ENCODE measurements at regions not wholly inside any gene's neighbourhood (a gene's known extent, or its start where the extent isn't known, plus 50 kb on each side); places are given as distances from the start of the nearest gene placed in this dataset.
A peak's percentile ranks its signal among the peaks of the same experiment; 100 is the strongest.
"Not testable (repeated sequence)": the region's sequence is repeated elsewhere in the genome, so short reads cannot be mapped to it uniquely, and the experiment has no call there.

GRCh38 chr19:56949626-56950025, 109.1 kb upstream of the PEG3 start:
- no peak for DNase-seq

DNA sequence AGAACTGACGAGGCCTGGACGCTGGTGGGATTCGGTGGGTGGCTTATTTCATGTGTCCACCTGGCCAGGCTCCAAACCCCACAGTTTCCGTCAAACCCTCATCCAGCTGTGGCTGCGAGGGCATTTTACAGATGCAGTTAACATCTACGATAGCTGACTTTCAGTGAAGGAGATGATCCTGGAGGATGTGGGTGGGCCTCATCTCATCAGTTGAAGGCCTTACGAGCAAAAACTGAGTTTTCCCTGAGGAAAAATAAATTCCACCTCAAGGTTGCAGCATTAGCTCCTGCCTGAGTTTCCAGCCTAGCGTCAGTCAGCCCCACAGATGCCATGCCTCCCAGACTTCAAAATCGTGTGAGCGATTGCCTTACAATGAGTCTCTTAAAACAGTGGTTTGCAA, 111.1 kb upstream of the PEG3 start:
- no peak for DNase-seq

GRCh38 chr19:56953470-56953869, 112.9 kb upstream of the PEG3 start:
- no peak for DNase-seq

- DNase-seq = no peak
Measured at GRCh38 chr19:56955637-56956216, 115.2 kb upstream of the PEG3 start.

DNA sequence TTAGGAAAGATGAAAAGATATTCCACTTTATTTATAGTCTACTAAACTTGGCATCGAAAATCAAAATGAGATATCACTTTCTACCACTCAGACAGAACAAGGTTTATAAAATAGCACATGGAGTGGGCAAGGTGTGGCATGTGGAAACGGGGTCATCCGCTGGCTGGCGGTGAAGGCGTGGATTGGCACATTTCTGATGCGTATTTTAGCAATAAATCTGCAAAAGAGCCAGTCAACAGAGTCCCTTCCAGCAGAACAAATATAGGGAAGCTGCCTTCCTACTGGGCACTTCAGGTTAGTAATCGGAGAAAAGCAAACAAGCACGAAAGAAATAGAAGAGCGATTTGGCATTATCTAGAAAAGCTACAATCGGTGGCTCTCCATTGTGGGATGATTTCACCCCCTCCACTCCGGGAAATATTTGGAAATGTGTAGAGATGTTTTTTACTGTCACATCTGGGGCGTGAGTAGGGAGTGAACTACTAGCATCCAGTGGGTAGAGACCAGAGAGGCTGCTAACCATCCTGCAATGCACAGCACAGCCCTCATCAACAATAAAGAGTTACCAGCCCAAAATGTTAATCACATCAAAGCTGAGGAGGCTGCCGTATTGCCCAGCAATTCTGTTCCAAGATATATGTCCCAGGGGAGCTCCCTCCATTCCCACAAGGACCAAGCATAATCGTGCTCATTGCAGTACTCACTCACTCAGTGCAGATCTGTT, 116.1 kb upstream of the PEG3 start:
- DNase-seq = no peak

GRCh38 chr19:56959205-56959604, 118.7 kb upstream of the PEG3 start:
- DNase-seq = no peak

DNA sequence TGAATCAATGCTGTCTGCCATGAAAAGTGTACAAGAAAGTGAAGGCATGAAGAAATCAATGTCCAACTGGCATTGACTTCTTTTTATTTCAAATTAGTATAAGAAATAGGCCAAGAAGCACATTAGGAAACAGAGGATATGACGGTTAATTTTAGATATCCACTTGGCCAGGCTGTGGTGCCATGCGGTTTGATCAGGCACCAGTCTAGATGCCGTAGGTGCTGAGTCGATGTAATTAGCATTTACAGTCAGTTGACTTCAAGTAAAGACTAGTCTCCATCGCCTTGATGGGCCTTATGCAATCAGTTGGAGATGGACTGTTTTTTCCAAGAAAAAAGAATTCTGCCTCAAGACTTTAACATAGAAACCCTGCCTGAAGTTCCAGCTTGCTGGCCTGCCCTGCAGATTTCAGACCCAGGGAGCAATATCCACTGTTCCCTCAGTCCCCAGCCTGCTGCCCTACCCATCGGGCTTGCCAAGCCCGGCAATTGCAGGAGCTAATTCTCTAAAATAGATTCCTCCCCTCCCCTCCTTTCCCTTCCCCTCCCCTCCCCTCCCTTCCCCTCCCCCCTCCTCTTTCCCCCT, 120.5 kb upstream of the PEG3 start:
- DNase-seq = no peak

DNA sequence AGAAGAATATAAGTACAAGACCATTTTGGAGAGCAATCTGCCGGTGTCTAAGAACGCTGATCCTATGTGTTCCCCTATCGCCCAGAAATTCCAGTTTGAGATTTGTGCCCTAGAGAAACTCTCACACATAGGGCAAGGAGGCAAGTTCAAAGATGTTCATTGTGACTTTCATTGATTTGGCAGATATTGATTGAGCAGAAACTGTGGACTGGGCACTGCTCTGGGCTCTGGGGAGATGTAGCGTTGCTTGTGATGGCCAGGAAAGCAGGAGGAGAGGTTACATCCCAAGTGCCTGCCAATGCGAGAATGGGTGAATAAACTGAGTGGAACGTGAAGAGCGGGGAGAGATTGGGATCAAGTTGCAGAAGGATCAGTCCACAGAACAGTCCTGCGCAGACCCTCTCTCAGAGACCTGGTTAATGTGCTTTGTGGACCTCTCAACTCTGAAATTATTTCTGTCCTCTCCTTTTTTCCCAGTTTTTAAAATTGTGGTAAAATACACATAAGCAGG, 123.9 kb upstream of the PEG3 start:
- DNase-seq = no peak

DNA sequence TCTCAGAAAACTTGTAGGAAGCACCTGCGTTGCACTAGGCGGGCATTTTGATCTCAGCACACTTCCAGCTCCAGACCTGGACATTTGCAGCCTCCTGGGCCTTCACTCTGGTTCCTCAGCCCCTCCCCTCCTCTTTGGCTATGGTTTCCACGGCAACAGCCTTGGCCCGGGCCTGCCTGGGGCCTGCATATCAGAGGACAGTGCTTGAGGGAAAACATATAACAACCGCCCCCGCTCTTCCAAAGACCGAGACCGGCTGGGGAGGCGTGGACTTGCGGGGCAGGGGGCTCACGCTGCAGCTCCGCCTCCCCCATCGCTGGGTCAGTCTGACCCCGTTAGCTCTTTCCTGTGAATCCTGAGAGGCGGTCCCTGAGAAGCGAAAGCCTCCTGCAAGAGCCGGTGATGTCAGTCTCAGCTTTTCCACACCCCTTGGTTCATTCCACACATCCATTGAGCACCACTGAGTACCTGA, 125.7 kb upstream of the PEG3 start:
- DNase-seq = no peak

GRCh38 chr19:56966697-56967299, 126.3 kb upstream of the PEG3 start:
- DNase-seq = no peak

DNA sequence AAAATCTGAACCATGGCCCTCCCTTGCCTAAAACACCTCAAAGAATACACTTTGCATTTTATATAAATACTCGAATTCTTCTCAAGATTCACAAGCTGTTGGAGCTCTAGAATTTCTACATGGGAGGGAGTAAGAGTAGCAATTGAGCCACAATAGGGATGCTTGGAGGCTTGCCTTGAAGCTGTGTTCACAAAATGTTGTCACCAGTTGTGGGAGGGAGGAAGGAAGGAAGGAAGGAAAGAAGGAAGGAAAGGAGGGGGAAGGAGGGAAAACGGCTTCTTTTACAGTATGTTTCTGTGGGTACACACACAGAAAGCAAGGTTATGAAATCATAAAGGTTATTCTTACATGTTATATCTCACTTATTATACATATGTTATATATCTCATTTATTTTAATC, 128.6 kb upstream of the PEG3 start:
- no peak for DNase-seq

- no peak for DNase-seq
Measured at GRCh38 chr19:56969759-56970178, 129.2 kb upstream of the PEG3 start.

GRCh38 chr19:56971230-56971629, 130.7 kb upstream of the PEG3 start:
- no peak for DNase-seq

DNA sequence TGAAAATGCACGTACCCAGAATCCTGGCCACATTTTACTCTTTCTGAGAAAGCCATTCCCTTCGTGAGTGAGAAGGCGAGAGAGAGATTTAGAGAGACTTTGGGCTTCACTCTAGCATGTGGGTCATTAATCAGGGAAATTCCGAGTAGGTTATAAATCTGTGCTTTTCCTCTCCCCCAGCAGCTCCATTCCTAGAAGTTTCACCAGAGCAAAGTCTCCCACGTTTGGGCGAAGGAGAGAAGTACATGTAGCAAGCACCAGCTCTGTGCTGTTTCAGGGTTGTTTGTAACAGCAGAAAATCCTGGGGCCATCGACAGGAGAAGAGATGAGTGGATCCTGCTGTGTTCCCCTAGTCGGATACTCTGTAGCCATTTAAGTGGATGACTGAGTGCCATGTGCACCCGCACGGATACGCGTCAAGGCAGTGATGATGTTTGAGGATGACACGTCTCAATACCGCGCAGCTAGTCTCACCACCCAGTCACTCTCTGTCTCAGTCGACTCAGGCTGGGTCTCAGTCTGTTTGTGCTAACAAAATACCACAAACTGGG, 131.8 kb upstream of the PEG3 start:
- DNase-seq = no peak

- peak; percentile 30 for DNase-seq
Measured at GRCh38 chr19:56973713-56974555, 133.4 kb upstream of the PEG3 start.

DNA sequence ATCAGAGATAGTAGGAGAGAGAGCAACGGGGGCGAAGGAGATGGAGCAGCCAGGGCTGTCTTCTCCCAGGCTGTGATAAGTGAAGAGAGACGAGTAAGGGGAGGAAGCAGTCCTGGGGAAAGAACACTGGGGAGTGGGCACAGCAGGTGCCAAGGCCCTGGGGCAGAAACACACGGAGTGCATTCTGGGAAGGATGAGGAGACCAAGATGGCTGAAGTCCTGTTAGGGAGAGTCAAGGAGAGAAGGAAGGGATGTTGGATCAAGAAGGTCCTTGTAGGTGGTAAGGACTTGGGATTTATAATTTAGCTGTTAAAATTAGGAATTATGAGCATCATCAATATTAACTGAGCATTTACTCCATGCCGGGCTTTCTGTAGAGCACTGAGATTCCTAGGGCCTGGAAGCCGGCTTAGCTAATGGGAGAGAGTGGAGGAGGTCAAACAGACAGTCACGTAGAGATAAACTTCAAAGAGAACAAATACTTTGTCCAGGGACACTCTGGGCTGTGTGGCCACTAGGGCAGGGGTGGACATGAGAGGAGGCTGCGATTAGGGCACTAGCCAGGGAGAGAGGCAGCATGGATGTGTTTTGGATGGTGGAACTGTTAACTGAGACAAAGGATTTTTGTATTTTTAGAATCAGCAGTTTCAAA, 134.2 kb upstream of the PEG3 start:
- DNase-seq = no peak

- no peak for DNase-seq
Measured at GRCh38 chr19:56976300-56976699, 135.8 kb upstream of the PEG3 start.

GRCh38 chr19:56976995-56977906, 136.7 kb upstream of the PEG3 start:
- DNase-seq = no peak

GRCh38 chr19:56978023-56978565, 137.6 kb upstream of the PEG3 start:
- no peak for DNase-seq

- not testable (repeated sequence) for DNase-seq
Measured at GRCh38 chr19:56980326-56980725, 139.5 kb upstream of the USP29 start.

- no peak for DNase-seq
Measured at GRCh38 chr19:56980906-56981305, 138.9 kb upstream of the USP29 start.
